DND-41 (cell line): ENCODE measurements at regions not wholly inside any gene's neighbourhood (a gene's known extent, or its start where the extent isn't known, plus 50 kb on each side); places are given as distances from the start of the nearest gene placed in this dataset.

ENCODE experiments used
- ATAC-seq: fragments of 200-7000 bp; cut with Tn5 transposase; 3 replicates; pipeline ENCODE4 v1.9.1; 2021; ENCODE audit warnings: low read depth; ENCODE audit not compliant: insufficient read depth
- DNase-seq: peaks from one replicate; pipeline ENCODE4 v3.0.0-alpha.2; 2020
- H2AFZ ChIP-seq: 2 replicates; pipeline ENCODE4 v1.6.0; 2012; ENCODE audit warnings: low read depth, low read length
- H3K27ac ChIP-seq: 2 replicates; pipeline ENCODE4 v1.5.1; 2012; ENCODE audit warnings: low read length, inconsistent platforms
- H3K27me3 ChIP-seq: fragments of 200-600 bp; sonication (generic); 2 replicates; pipeline ENCODE4 v1.6.0; 2012; ENCODE audit warnings: low read length, mild to moderate bottlenecking, inconsistent platforms; ENCODE audit not compliant: insufficient read depth, poor library complexity
- H3K36me3 ChIP-seq: 2 replicates; pipeline ENCODE4 v1.5.1; 2012; ENCODE audit warnings: low read length, inconsistent platforms; ENCODE audit not compliant: insufficient read depth
- H3K4me1 ChIP-seq: 2 replicates; pipeline ENCODE4 v1.5.1; 2012; ENCODE audit warnings: mild to moderate bottlenecking, low read length; ENCODE audit not compliant: insufficient read depth
- H3K4me2 ChIP-seq: 2 replicates; pipeline ENCODE4 v1.6.0; 2012; ENCODE audit warnings: mild to moderate bottlenecking, moderate library complexity, low read length, inconsistent platforms; ENCODE audit not compliant: insufficient read depth
- H3K4me3 ChIP-seq, 2 experiments: fragments of 200-600 bp in 1 of 2; shearing (Covaris generic) in 1 of 2; 2 replicates each; pipeline ENCODE4 v1.5.1; 2012 to 2016; ENCODE audit warnings: inconsistent platforms in 2 of 2, low read length in 2 of 2, mild to moderate bottlenecking in 2 of 2, low read depth in 1 of 2, moderate library complexity in 1 of 2
- H3K79me2 ChIP-seq: 2 replicates; pipeline ENCODE4 v1.6.0; 2012; ENCODE audit warnings: low read length, inconsistent platforms; ENCODE audit not compliant: insufficient read depth
- H3K9ac ChIP-seq: 2 replicates; pipeline ENCODE4 v1.6.0; 2012; ENCODE audit warnings: low read depth, mild to moderate bottlenecking, inconsistent platforms, low read length, moderate library complexity
- H3K9me3 ChIP-seq: 2 replicates; pipeline ENCODE4 v1.5.1; 2012; ENCODE audit warnings: low read length, moderate library complexity, mild to moderate bottlenecking, inconsistent platforms; ENCODE audit not compliant: insufficient read depth, severe bottlenecking
- H4K20me1 ChIP-seq: 2 replicates; pipeline ENCODE4 v1.6.0; 2012; ENCODE audit warnings: low read length; ENCODE audit not compliant: insufficient read depth
- CTCF ChIP-seq: IDR thresholded peaks from 2 replicates; pipeline ENCODE4 v1.5.1; 2012; ENCODE audit warnings: borderline replicate concordance, low read length, moderate library complexity, mild to moderate bottlenecking; ENCODE audit not compliant: poor library complexity, severe bottlenecking; ENCODE audit errors: extremely low read depth
- EZH2 ChIP-seq: IDR thresholded peaks from 3 replicates; pipeline ENCODE4 v1.6.1; 2012; ENCODE audit warnings: borderline replicate concordance, low read depth, mild to moderate bottlenecking, moderate library complexity, low read length, inconsistent platforms; ENCODE audit not compliant: severe bottlenecking

- Histone ChIP-seq H3K9me3 (no peaks in the 10 kb centered on the region), H3K36me3 (no peaks in the 10 kb centered on the region), H3K4me2 (no peak overlapping the region), H3K4me1 (no peaks in the 10 kb centered on the region), H3K9ac (no peak overlapping the region), H4K20me1 (no peaks in the 10 kb centered on the region), H3K27me3 (no peaks in the 10 kb centered on the region), H2AFZ (no peak overlapping the region), H3K79me2 (no peaks in the 10 kb centered on the region), H3K27ac (no peak overlapping the region), H3K4me3 (no peak overlapping the region)
- no peak for DNase-seq
- no peak for ATAC-seq
- no peak for TF ChIP-seq EZH2
- TF ChIP-seq CTCF = no peak
Measured at GRCh38 chr13:33766329-33767123, 51.4 kb upstream of the RFC3 start.

GRCh38 chr13:33767140-33767539, 50.8 kb upstream of the RFC3 start:
- ATAC-seq (no peak), DNase-seq (no peak)
- Histone ChIP-seq H3K4me2 (no peak overlapping the region), H2AFZ (no peak overlapping the region), H3K4me1 (no peaks in the 10 kb centered on the region), H3K27me3 (no peaks in the 10 kb centered on the region), H3K27ac (no peak overlapping the region), H3K4me3 (no peak overlapping the region), H4K20me1 (no peaks in the 10 kb centered on the region), H3K9ac (no peak overlapping the region), H3K9me3 (no peaks in the 10 kb centered on the region), H3K36me3 (no peaks in the 10 kb centered on the region), H3K79me2 (no peaks in the 10 kb centered on the region)
- TF ChIP-seq CTCF = no peak
- TF ChIP-seq EZH2 = no peak
